ENCODE measurements at regions not wholly inside any gene's neighbourhood (a gene's known extent, or its start where the extent isn't known, plus 50 kb on each side); places are given as distances from the start of the nearest gene placed in this dataset.

DNA sequence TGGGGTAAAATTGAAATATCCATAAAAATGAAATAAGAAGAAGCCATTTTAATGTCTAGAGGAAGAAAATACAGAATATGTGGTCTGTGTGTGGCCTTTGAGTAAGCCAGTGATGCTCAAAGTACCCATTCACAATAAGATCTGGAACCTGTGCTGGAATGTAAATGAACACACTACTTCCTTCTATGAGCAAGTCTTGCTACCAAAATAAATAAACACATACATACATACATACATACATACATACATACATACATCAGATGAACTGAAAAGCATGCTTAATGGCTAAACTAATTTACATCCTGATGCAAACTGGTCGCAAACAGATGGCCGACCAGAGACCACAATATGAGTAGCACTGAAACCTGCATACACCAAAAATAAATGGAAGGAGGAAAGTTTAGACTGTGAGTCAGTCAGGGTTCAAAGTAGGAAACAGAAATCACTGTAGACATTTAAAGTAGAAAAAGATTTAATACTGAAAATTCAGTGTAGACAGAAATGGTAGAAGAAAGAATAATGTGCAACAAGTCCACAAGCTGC is 317.6 kb downstream of the CAAP1 start:
- no peak overlapping the region for H3K23ac ChIP-seq (ENCODE audit: insufficient read length)
- H3K9ac ChIP-seq (replicated peaks in 1 of 4; ENCODE audit: extremely low read depth in 1 of 4, low read depth in 3 of 4, low read length in 3 of 4) = no peak overlapping the region
- no peak overlapping the region for H4K8ac ChIP-seq (ENCODE audit: extremely low read depth, insufficient read depth, low read length)
- no peak for DNase-seq (ENCODE audit: low read depth in 1 of 2, low spot score in 2 of 2)
- H4K20me1 ChIP-seq (replicated peaks in 1 of 2; ENCODE audit: control insufficient read depth in 1 of 2, insufficient read depth in 2 of 2, low read length in 2 of 2) = no peaks in the 10 kb centered on the region
- H3K14ac ChIP-seq (ENCODE audit: insufficient read length) = no peak overlapping the region
- no peaks in the 10 kb centered on the region for H3K23me2 ChIP-seq (ENCODE audit: low read depth, low read length)
- H2BK120ac ChIP-seq (replicated peaks; ENCODE audit: low read depth, low read length) = no peak overlapping the region
- no peaks in the 10 kb centered on the region for H3K27me3 ChIP-seq (replicated peaks in 1 of 4; ENCODE audit: control insufficient read depth in 3 of 4, extremely low read depth in 1 of 4, insufficient read depth in 3 of 4, low read length in 3 of 4)
- H3K79me1 ChIP-seq (ENCODE audit: low read depth, low read length) = no peaks in the 10 kb centered on the region
- H3K27ac ChIP-seq (ENCODE audit: low read depth, low read length) = no peak overlapping the region
- H2BK20ac ChIP-seq (ENCODE audit: low read length) = no peak overlapping the region
- CTCF ChIA-PET (ENCODE audit: partially characterized antibody) = no interaction called here
- H3K4me2 ChIP-seq (ENCODE audit: insufficient read depth in 1 of 2, low read depth in 2 of 2, low read length in 2 of 2) = no peak overlapping the region
- H3K56ac ChIP-seq (replicated peaks; ENCODE audit: insufficient read length, low read depth, low read length) = no peak overlapping the region
- no peak overlapping the region for H2BK5ac ChIP-seq (ENCODE audit: low read depth, low read length)
- no peak overlapping the region for H3K18ac ChIP-seq (ENCODE audit: extremely low read depth, low read length)
- POLR2A ChIA-PET (ENCODE audit: partially characterized antibody) = no interaction called here
- FAIRE-seq = no peak
- no peak overlapping the region for H2AK5ac ChIP-seq (ENCODE audit: low read depth, low read length)
- no peak overlapping the region for H2BK15ac ChIP-seq (ENCODE audit: low read length)
- TF ChIP-seq CREB1 (IDR thresholded peaks at IDR 0.05) (no peak), POU5F1 (IDR thresholded peaks at IDR 0.05; ENCODE audit: low read depth, low read length) (no peak), SP1 (IDR thresholded peaks at IDR 0.05; ENCODE audit: low read depth, low read length) (no peak)
- no peak overlapping the region for H3K4ac ChIP-seq (replicated peaks; ENCODE audit: insufficient read length, low read depth, low read length)
- H3K9me3 ChIP-seq (ENCODE audit: insufficient read depth in 2 of 2, low read depth in 1 of 2, low read length in 1 of 2) = no peaks in the 10 kb centered on the region
- no peak overlapping the region for H4K5ac ChIP-seq (ENCODE audit: insufficient read length, low read depth, low read length)
- 93% methylated on average over 2 of the region's 2 CpGs; no CpG with 5 or more reads in 1 of the 2 experiments for WGBS, 2 experiments (ENCODE audit: extremely low coverage in 1 of 2, insufficient coverage in 1 of 2, insufficient read length in 1 of 2, insufficient replicate concordance in 2 of 2, low coverage in 1 of 2, low lambda C conversion rate in 2 of 2, missing lambda C conversion rate in 1 of 2)
- H3K4me3 ChIP-seq (ENCODE audit: extremely low read depth in 1 of 4, insufficient read depth in 2 of 4, low read depth in 3 of 4, low read length in 4 of 4) = no peak overlapping the region
- no peaks in the 10 kb centered on the region for H3K79me2 ChIP-seq (ENCODE audit: control insufficient read depth in 1 of 2, insufficient read depth in 2 of 2, low read length in 2 of 2)
- no peak overlapping the region for H2BK12ac ChIP-seq (ENCODE audit: low read depth, low read length)
- no peak overlapping the region for H4K91ac ChIP-seq (replicated peaks; ENCODE audit: insufficient read length, low read length)
- no peaks in the 10 kb centered on the region for H3K36me3 ChIP-seq (ENCODE audit: control insufficient read depth in 2 of 4, insufficient read depth in 4 of 4, low read length in 3 of 4)
- H3K4me1 ChIP-seq (replicated peaks in 1 of 4; ENCODE audit: control insufficient read depth in 3 of 4, insufficient read depth in 4 of 4, low read length in 3 of 4) = no peaks in the 10 kb centered on the region
- H2AFZ ChIP-seq (ENCODE audit: low read length) = no peak overlapping the region
